IPS DF 19.7 (cell line): ENCODE measurements at regions not wholly inside any gene's neighbourhood (a gene's known extent, or its start where the extent isn't known, plus 50 kb on each side); places are given as distances from the start of the nearest gene placed in this dataset.
"Not testable (repeated sequence)": the region's sequence is repeated elsewhere in the genome, so short reads cannot be mapped to it uniquely, and the experiment has no call there.

ENCODE experiments used
- DNase-seq: peaks from one replicate; pipeline ENCODE4 v3.0.0-alpha.2; 2013; ENCODE audit warnings: low read depth, low spot score

GRCh38 chr10:20656886-20657285 lies 240.2 kb downstream of the NEBL start:
- no peak for DNase-seq

- not testable (repeated sequence) for DNase-seq
Measured at GRCh38 chr10:20652424-20652823, 244.7 kb downstream of the NEBL start.

GRCh38 chr10:20648263-20648874 lies 248.7 kb downstream of the NEBL start:
- DNase-seq: no peak

- DNase-seq: no peak
Measured at GRCh38 chr10:20647756-20648155, 249.4 kb downstream of the NEBL start.

GRCh38 chr10:20644421-20644820 lies 252.7 kb downstream of the NEBL start:
- no peak for DNase-seq

GRCh38 chr10:20641605-20642004 lies 255.5 kb downstream of the NEBL start:
- DNase-seq: no peak

GRCh38 chr10:20635570-20635969 lies 261.5 kb downstream of the NEBL start:
- DNase-seq: no peak

- DNase-seq: no peak
Measured at GRCh38 chr10:20634839-20635238, 262.3 kb downstream of the NEBL start.

- no peak for DNase-seq
Measured at GRCh38 chr10:20633714-20634113, 263.4 kb downstream of the NEBL start.

- DNase-seq: no peak
Measured at GRCh38 chr10:20632696-20633095, 264.4 kb downstream of the NEBL start.

GRCh38 chr10:20631229-20631628 lies 265.9 kb downstream of the NEBL start:
- DNase-seq: no peak

- DNase-seq: no peak
Measured at GRCh38 chr10:20630092-20630643, 266.9 kb downstream of the NEBL start.

GRCh38 chr10:20627946-20628507 lies 269.1 kb downstream of the NEBL start:
- DNase-seq: no peak

- no peak for DNase-seq
Measured at GRCh38 chr10:20627087-20627486, 270.0 kb downstream of the NEBL start.

- DNase-seq: no peak
Measured at GRCh38 chr10:20625868-20626267, 271.2 kb downstream of the NEBL start.

GRCh38 chr10:20624642-20625041 lies 272.5 kb downstream of the NEBL start:
- DNase-seq: no peak

- DNase-seq: no peak
Measured at GRCh38 chr10:20623546-20623945, 273.6 kb downstream of the NEBL start.

- DNase-seq: no peak
Measured at GRCh38 chr10:20622531-20623211, 274.4 kb downstream of the NEBL start.

- DNase-seq: no peak
Measured at GRCh38 chr10:20620981-20621380, 276.1 kb downstream of the NEBL start.

- DNase-seq: no peak
Measured at GRCh38 chr10:20618011-20618547, 279.0 kb downstream of the NEBL start.

GRCh38 chr10:20616918-20617810 lies 279.9 kb downstream of the NEBL start:
- DNase-seq: no peak
